Ureter (tissue), 1 donor: ENCODE measurements at regions not wholly inside any gene's neighbourhood (a gene's known extent, or its start where the extent isn't known, plus 50 kb on each side); places are given as distances from the start of the nearest gene placed in this dataset.
"Not testable (repeated sequence)": the region's sequence is repeated elsewhere in the genome, so short reads cannot be mapped to it uniquely, and the experiment has no call there.

Experiments
- DNase-seq: peaks from one replicate; pipeline ENCODE4 v3.0.0-alpha.2; 2020; ENCODE audit warnings: low spot score
- donor health status: DM: yes; HTN: yes; CAD: no.

GRCh38 chr5:15334551-15335266 is 165.3 kb upstream of the FBXL7 start:
- no peak for DNase-seq

GRCh38 chr5:15333091-15333490 is 166.9 kb upstream of the FBXL7 start:
- DNase-seq: no peak

GRCh38 chr5:15326932-15327331 is 173.0 kb upstream of the FBXL7 start:
- DNase-seq: no peak

- no peak for DNase-seq
Observed at GRCh38 chr5:15326471-15326870, 173.5 kb upstream of the FBXL7 start.

- DNase-seq: no peak
Observed at GRCh38 chr5:15322421-15322820, 177.6 kb upstream of the FBXL7 start.

GRCh38 chr5:15321776-15322175 is 178.2 kb upstream of the FBXL7 start:
- DNase-seq: no peak

- no peak for DNase-seq
Observed at GRCh38 chr5:15320871-15321270, 179.1 kb upstream of the FBXL7 start.

- DNase-seq: no peak
Observed at GRCh38 chr5:15304914-15305834, 194.8 kb upstream of the FBXL7 start.

GRCh38 chr5:15304066-15304731 is 195.8 kb upstream of the FBXL7 start:
- DNase-seq: no peak

- no peak for DNase-seq
Observed at GRCh38 chr5:15300141-15300540, 199.8 kb upstream of the FBXL7 start.

- DNase-seq: no peak
Observed at GRCh38 chr5:15290953-15291352, 209.0 kb upstream of the FBXL7 start.

- DNase-seq: no peak
Observed at GRCh38 chr5:15286650-15287049, 213.3 kb upstream of the FBXL7 start.

- DNase-seq: no peak
Observed at GRCh38 chr5:15285901-15286583, 213.9 kb upstream of the FBXL7 start.

GRCh38 chr5:15284706-15285105 is 215.3 kb upstream of the FBXL7 start:
- no peak for DNase-seq

- no peak for DNase-seq
Observed at GRCh38 chr5:15283076-15283475, 216.9 kb upstream of the FBXL7 start.

GRCh38 chr5:15282611-15283010 is 217.4 kb upstream of the FBXL7 start:
- no peak for DNase-seq

- DNase-seq: not testable (repeated sequence)
Observed at GRCh38 chr5:15271596-15271995, 228.4 kb upstream of the FBXL7 start.

GRCh38 chr5:15267966-15268365 is 232.0 kb upstream of the FBXL7 start:
- DNase-seq: no peak

GRCh38 chr5:15266841-15267240 is 233.1 kb upstream of the FBXL7 start:
- no peak for DNase-seq

- DNase-seq: no peak
Observed at GRCh38 chr5:15266229-15266628, 233.8 kb upstream of the FBXL7 start.

- no peak for DNase-seq
Observed at GRCh38 chr5:15263942-15264341, 236.0 kb upstream of the FBXL7 start.

- no peak for DNase-seq
Observed at GRCh38 chr5:15263406-15263805, 236.6 kb upstream of the FBXL7 start.
